NOMO-1 treated with dmso at 0.1 percent for 144 hours (cell line): ENCODE measurements at regions not wholly inside any gene's neighbourhood (a gene's known extent, or its start where the extent isn't known, plus 50 kb on each side); places are given as distances from the start of the nearest gene placed in this dataset.

Experiments
- DNase-seq: peaks from one replicate; lab custom pipeline; 2025; ENCODE audit not compliant: unreplicated experiment; lab: John Stamatoyannopoulos, UW

GRCh38 chr3:144287001-144287400 is 315.4 kb downstream of the DIPK2A start:
- no peak for DNase-seq

- DNase-seq: no peak
Observed at GRCh38 chr3:144289057-144289456, 317.4 kb downstream of the DIPK2A start.

GRCh38 chr3:144294659-144295538 is 323.3 kb downstream of the DIPK2A start:
- DNase-seq: no peak

- DNase-seq: no peak
Observed at GRCh38 chr3:144295613-144296012, 324.0 kb downstream of the DIPK2A start.

GRCh38 chr3:144296808-144297207 is 325.2 kb downstream of the DIPK2A start:
- no peak for DNase-seq

GRCh38 chr3:144301863-144302262 is 330.2 kb downstream of the DIPK2A start:
- no peak for DNase-seq

- DNase-seq: no peak
Observed at GRCh38 chr3:144307951-144308350, 336.3 kb downstream of the DIPK2A start.

- DNase-seq: no peak
Observed at GRCh38 chr3:144308396-144308795, 336.8 kb downstream of the DIPK2A start.

GRCh38 chr3:144312702-144313101 is 341.1 kb downstream of the DIPK2A start:
- no peak for DNase-seq

- no peak for DNase-seq
Observed at GRCh38 chr3:144314946-144315345, 343.3 kb downstream of the DIPK2A start.

GRCh38 chr3:144317961-144318360 is 346.3 kb downstream of the DIPK2A start:
- DNase-seq: no peak

GRCh38 chr3:144324076-144324475 is 352.5 kb downstream of the DIPK2A start:
- peak; percentile 26 for DNase-seq

GRCh38 chr3:144332868-144333267 is 361.2 kb downstream of the DIPK2A start:
- peak; percentile 5 for DNase-seq

GRCh38 chr3:144341471-144341870 is 369.8 kb downstream of the DIPK2A start:
- no peak for DNase-seq

- DNase-seq: no peak
Observed at GRCh38 chr3:144343343-144343742, 371.7 kb downstream of the DIPK2A start.

GRCh38 chr3:144343777-144344176 is 372.2 kb downstream of the DIPK2A start:
- no peak for DNase-seq

GRCh38 chr3:144344925-144345548 is 373.4 kb downstream of the DIPK2A start:
- DNase-seq: peak; percentile 8

- DNase-seq: no peak
Observed at GRCh38 chr3:144350125-144350524, 378.5 kb downstream of the DIPK2A start.

- DNase-seq: peak; percentile 28
Observed at GRCh38 chr3:144351011-144351410, 379.4 kb downstream of the DIPK2A start.

- peak; percentile 7 for DNase-seq
Observed at GRCh38 chr3:144351773-144352365, 380.2 kb downstream of the DIPK2A start.

GRCh38 chr3:144358191-144358590 is 386.6 kb downstream of the DIPK2A start:
- DNase-seq: no peak

- no peak for DNase-seq
Observed at GRCh38 chr3:144361002-144361401, 389.4 kb downstream of the DIPK2A start.
